Panc1 (cell line): ENCODE measurements at regions not wholly inside any gene's neighbourhood (a gene's known extent, or its start where the extent isn't known, plus 50 kb on each side); places are given as distances from the start of the nearest gene placed in this dataset.

Experiments
- POLR2AphosphoS5 ChIP-seq: IDR thresholded peaks from 2 replicates; pipeline ENCODE4 v1.6.1; 2012; ENCODE audit warnings: mild to moderate bottlenecking, low read depth, low read length, moderate library complexity
- TCF7L2 ChIP-seq: IDR thresholded peaks from 2 replicates; pipeline ENCODE4 v1.6.1; 2011; ENCODE audit warnings: mild to moderate bottlenecking, low read depth, low read length, inconsistent platforms
- TF ChIP-seq, protein P1 (sequence below), 2 experiments: IDR thresholded peaks; 2 replicates each; pipeline ENCODE4 v1.6.1; 2011 to 2012; ENCODE audit warnings: low read depth in 2 of 2, control low read depth in 1 of 2, low read length in 1 of 2, mild to moderate bottlenecking in 1 of 2, moderate library complexity in 1 of 2; ENCODE audit not compliant: insufficient read depth in 1 of 2
- TF ChIP-seq, protein P2 (sequence below): fragments of 450-650 bp; IDR thresholded peaks from 2 replicates; pipeline ENCODE4 v1.5.1; 2017; ENCODE audit warnings: mild to moderate bottlenecking

DNA sequence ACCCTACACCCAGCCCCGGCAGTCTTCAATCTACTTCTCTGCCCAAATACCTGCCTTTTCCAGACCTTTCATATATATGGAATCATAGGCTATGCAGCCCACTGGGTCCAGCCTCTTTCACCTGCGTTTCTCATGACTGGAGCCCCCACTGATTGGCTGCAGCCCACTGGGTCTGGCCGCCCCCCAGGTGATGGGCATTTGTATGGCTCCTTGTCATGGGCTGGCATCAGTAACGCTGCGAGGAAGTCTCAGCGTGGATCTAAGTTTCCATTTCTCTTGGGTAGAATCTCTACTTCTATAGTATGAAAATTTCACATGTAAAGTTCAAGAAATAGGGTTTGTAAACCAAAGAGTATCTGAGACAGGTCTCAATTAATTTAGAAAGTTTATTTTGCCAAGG lies 281.9 kb downstream of the NDUFA10 start:
- TF ChIP-seq, protein P1, sequence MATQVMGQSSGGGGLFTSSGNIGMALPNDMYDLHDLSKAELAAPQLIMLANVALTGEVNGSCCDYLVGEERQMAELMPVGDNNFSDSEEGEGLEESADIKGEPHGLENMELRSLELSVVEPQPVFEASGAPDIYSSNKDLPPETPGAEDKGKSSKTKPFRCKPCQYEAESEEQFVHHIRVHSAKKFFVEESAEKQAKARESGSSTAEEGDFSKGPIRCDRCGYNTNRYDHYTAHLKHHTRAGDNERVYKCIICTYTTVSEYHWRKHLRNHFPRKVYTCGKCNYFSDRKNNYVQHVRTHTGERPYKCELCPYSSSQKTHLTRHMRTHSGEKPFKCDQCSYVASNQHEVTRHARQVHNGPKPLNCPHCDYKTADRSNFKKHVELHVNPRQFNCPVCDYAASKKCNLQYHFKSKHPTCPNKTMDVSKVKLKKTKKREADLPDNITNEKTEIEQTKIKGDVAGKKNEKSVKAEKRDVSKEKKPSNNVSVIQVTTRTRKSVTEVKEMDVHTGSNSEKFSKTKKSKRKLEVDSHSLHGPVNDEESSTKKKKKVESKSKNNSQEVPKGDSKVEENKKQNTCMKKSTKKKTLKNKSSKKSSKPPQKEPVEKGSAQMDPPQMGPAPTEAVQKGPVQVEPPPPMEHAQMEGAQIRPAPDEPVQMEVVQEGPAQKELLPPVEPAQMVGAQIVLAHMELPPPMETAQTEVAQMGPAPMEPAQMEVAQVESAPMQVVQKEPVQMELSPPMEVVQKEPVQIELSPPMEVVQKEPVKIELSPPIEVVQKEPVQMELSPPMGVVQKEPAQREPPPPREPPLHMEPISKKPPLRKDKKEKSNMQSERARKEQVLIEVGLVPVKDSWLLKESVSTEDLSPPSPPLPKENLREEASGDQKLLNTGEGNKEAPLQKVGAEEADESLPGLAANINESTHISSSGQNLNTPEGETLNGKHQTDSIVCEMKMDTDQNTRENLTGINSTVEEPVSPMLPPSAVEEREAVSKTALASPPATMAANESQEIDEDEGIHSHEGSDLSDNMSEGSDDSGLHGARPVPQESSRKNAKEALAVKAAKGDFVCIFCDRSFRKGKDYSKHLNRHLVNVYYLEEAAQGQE (IDR thresholded peaks at IDR 0.05; ENCODE audit: insufficient read depth in 1 of 2, low read depth in 2 of 2, low read length in 1 of 2), result no peak
- TF ChIP-seq TCF7L2 (no peak), POLR2AphosphoS5 (no peak)
- TF ChIP-seq, protein P2, sequence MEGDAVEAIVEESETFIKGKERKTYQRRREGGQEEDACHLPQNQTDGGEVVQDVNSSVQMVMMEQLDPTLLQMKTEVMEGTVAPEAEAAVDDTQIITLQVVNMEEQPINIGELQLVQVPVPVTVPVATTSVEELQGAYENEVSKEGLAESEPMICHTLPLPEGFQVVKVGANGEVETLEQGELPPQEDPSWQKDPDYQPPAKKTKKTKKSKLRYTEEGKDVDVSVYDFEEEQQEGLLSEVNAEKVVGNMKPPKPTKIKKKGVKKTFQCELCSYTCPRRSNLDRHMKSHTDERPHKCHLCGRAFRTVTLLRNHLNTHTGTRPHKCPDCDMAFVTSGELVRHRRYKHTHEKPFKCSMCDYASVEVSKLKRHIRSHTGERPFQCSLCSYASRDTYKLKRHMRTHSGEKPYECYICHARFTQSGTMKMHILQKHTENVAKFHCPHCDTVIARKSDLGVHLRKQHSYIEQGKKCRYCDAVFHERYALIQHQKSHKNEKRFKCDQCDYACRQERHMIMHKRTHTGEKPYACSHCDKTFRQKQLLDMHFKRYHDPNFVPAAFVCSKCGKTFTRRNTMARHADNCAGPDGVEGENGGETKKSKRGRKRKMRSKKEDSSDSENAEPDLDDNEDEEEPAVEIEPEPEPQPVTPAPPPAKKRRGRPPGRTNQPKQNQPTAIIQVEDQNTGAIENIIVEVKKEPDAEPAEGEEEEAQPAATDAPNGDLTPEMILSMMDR, result no peak
